Gastrocnemius medialis (tissue), 4 donors: ENCODE measurements at regions not wholly inside any gene's neighbourhood (a gene's known extent, or its start where the extent isn't known, plus 50 kb on each side); places are given as distances from the start of the nearest gene placed in this dataset.

ENCODE experiments used
- ATAC-seq, 2 donors: fragments of 150-250 bp; one replicate each; pipeline ENCODE4 v1.9.1; 2016
- DNase-seq, 2 donors: peaks; one replicate each; pipeline ENCODE4 v3.0.0-alpha.2; 2019
- H3K27ac ChIP-seq, 4 donors: fragments of 200-600 bp; sonication (generic); 1 replicate in 1 of 4; 2 replicates in 3 of 4; pipeline ENCODE4 v1.5.1; 2016 to 2018; ENCODE audit warnings: mild to moderate bottlenecking in 2 of 4, moderate library complexity in 1 of 4
- H3K27me3 ChIP-seq, 3 donors: fragments of 200-600 bp; sonication (generic) in 2 of 3; 1 replicate in 1 of 3; 2 replicates in 2 of 3; pipeline versions ENCODE4 v1.5.1 to v1.6.0; 2016 to 2019; ENCODE audit warnings: mild to moderate bottlenecking in 1 of 3, moderate library complexity in 1 of 3
- H3K36me3 ChIP-seq, 2 donors: fragments of 200-600 bp; sonication (generic) in 1 of 2; one replicate each; pipeline ENCODE4 v1.5.1; 2017 to 2018
- H3K4me1 ChIP-seq, 2 donors: fragments of 200-600 bp; sonication (generic) in 1 of 2; one replicate each; pipeline ENCODE4 v1.5.1; 2016 to 2017; ENCODE audit warnings: mild to moderate bottlenecking in 2 of 2
- H3K4me3 ChIP-seq, 4 donors: fragments of 200-600 bp; sonication (generic) in 3 of 4; 1 replicate in 1 of 4; 2 replicates in 3 of 4; pipeline ENCODE4 v1.5.1; 2016 to 2019; ENCODE audit warnings: mild to moderate bottlenecking in 2 of 4
- H3K9me3 ChIP-seq, 3 donors: fragments of 200-600 bp; sonication (generic) in 2 of 3; 1 replicate in 1 of 3; 2 replicates in 2 of 3; pipeline ENCODE4 v1.5.1; 2016 to 2019
- POLR2A ChIP-seq, 2 donors: fragments of 450-650 bp; IDR thresholded peaks; one replicate each; pipeline ENCODE4 v1.6.1; 2017; ENCODE audit warnings: antibody characterized with exemption in 2 of 2, mild to moderate bottlenecking in 2 of 2, moderate library complexity in 2 of 2
- in situ Hi-C, 4 donors: fragments of 200-750 bp; cut with MboI; loops; one replicate each; pipeline versions ENCODE4 v1.15.0 to v1.8.0; 2017; ENCODE audit warnings: low sequenced_read_pairs in 4 of 4
- intact Hi-C: fragments of 100-400 bp; cut with DNase I; formaldehyde crosslinking; loops from one replicate; pipeline ENCODE4 v1.15.1; 2023; ENCODE audit warnings: low total_unique reads
- TF ChIP-seq, protein P1 (sequence below), 5 experiments: fragments of 450-650 bp in 3 of 5; fragments of 200-600 bp in 2 of 5; sonication (generic) in 2 of 5; IDR thresholded peaks in 4 of 5; conservative IDR thresholded peaks in 1 of 5; 1 replicate in 4 of 5; 2 replicates in 1 of 5; pipeline ENCODE4 v1.5.1; 2016 to 2019; ENCODE audit warnings: antibody characterized with exemption in 5 of 5, mild to moderate bottlenecking in 3 of 5, moderate library complexity in 3 of 5

DNA sequence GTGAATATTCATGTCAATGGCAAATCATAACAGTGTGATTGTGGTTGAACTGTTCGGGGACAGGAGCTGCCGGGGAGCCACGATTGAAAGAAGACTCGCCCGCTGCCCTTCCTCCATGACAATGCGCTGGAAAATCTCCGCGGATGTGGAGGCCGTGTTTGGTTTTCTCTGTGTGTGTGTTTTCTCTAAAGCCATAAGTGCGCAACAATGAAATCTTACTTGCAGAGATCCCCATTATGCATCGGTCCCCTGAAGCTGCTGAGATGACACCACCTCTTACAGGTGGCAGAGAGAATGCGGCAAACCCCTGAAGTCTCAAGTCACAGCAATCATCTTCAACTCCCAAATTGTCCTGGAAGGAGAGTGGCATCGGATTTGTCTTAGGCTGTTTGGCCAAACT lies 442.3 kb upstream of the MKI67 start:
- ATAC-seq: no peak
- in situ Hi-C loops: no loop called here
- no peaks in the 10 kb centered on the region for H3K9me3 ChIP-seq
- H3K4me1 ChIP-seq: no peaks in the 10 kb centered on the region
- H3K27me3 ChIP-seq: peaks cover 0 to 8% (median 0%) of the 10 kb centered on the region in 3 donors
- H3K27ac ChIP-seq: no peak overlapping the region
- H3K36me3 ChIP-seq: no peaks in the 10 kb centered on the region
- TF ChIP-seq POLR2A (IDR thresholded peaks at IDR 0.05): no peak
- TF ChIP-seq, protein P1, sequence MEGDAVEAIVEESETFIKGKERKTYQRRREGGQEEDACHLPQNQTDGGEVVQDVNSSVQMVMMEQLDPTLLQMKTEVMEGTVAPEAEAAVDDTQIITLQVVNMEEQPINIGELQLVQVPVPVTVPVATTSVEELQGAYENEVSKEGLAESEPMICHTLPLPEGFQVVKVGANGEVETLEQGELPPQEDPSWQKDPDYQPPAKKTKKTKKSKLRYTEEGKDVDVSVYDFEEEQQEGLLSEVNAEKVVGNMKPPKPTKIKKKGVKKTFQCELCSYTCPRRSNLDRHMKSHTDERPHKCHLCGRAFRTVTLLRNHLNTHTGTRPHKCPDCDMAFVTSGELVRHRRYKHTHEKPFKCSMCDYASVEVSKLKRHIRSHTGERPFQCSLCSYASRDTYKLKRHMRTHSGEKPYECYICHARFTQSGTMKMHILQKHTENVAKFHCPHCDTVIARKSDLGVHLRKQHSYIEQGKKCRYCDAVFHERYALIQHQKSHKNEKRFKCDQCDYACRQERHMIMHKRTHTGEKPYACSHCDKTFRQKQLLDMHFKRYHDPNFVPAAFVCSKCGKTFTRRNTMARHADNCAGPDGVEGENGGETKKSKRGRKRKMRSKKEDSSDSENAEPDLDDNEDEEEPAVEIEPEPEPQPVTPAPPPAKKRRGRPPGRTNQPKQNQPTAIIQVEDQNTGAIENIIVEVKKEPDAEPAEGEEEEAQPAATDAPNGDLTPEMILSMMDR (IDR thresholded peaks at IDR 0.05 in 4 of 5, conservative IDR thresholded peaks at IDR 0.05 in 1 of 5): no peak
- H3K4me3 ChIP-seq: peak overlapping the region in 2 of 4 donors; percentile 32 to 38
- intact Hi-C loops: no loop called here
- DNase-seq: no peak

DNA sequence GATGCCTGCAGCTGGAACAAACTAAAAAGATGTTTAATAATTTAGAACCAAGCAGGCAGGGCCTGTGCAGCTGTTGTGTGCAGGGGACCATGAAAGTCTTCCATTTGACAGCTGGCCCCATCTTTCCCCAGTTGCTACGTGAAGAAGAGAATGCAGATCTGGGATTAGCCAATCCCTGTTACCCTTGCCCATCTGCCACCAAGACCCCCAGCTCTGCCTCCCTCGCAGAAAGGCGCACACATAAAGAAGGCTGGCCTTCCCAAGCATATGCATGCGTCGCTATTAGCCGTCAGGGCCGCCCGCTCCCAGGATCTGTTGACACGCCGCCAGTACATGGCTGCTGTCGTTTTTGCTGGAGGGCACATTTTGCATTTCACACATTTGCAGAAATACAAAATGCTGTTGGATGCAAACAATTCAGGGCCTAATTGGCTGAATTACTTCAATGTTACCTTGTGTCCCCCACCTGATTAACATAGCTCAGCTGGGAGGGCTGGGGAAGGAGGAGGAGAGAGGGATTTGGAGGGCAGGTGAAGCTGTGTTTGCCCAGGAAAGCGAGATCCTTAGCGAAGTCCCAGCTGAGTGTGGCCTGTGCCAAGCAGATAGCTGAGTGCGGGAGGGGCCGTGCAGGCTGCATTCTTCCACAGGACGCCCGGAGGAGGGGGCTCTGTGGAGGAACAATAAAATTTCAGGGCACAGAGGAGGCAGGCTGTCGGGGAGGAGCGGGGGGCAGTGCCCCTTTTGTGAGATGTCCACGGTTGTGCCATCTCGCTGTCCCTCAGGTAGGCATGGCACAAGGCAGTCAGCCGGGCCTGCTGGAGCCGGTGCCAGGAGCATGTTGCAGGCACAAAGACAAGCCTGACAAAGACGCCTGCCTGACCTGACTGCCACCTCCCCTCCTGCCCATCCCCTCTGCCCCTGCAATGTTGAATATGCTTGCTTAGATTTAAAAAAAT lies 443.0 kb upstream of the MKI67 start:
- intact Hi-C loops (no loop called here), in situ Hi-C loops (no loop called here)
- no peak overlapping the region for H3K27ac ChIP-seq
- H3K4me1 ChIP-seq: no peaks in the 10 kb centered on the region
- TF ChIP-seq POLR2A (IDR thresholded peaks at IDR 0.05): no peak
- TF ChIP-seq, protein P1 (IDR thresholded peaks at IDR 0.05 in 4 of 5, conservative IDR thresholded peaks at IDR 0.05 in 1 of 5): no peak
- H3K9me3 ChIP-seq: no peaks in the 10 kb centered on the region
- H3K36me3 ChIP-seq: no peaks in the 10 kb centered on the region
- H3K27me3 ChIP-seq: peaks cover 0 to 10% (median 0%) of the 10 kb centered on the region in 3 donors
- no peak overlapping the region for H3K4me3 ChIP-seq
- DNase-seq (no peak), ATAC-seq (no peak)

DNA sequence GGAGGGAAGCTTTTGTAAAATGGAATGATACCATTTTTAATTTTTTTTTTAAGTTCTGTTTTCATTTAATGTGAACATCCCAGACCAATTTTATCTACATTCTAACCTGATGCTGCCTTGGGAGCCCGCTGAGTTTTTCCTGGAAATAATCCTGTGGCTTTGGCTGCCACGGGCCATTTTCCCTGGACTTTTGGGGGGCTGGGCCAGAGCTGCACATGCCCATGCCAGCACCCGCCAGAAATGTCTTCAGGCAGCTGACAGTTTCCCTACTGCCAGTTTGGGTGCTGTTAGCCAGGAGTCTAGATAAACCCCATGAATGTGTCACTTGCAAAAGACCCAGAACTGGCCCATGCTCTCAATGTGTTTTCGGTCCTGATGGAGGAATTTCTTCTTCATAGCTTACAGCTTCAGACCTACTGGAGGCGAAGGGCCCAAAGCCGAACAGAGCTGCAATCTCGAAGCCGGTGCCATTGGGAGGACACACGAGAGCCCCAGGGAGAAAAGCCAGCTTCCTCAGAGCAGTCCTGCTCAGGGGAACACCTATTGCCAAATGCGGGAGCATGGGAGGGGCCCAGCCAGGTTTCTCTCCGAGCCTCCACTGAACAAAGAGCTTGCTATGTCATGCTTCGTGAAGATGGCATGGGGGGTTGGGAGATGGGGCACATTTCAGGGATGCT lies 444.2 kb upstream of the MKI67 start:
- DNase-seq: no peak
- no peaks in the 10 kb centered on the region for H3K9me3 ChIP-seq
- ATAC-seq: no peak
- no peak overlapping the region for H3K27ac ChIP-seq
- H3K4me1 ChIP-seq: no peaks in the 10 kb centered on the region
- H3K36me3 ChIP-seq: no peaks in the 10 kb centered on the region
- in situ Hi-C loops (no loop called here), intact Hi-C loops (no loop called here)
- H3K4me3 ChIP-seq: no peak overlapping the region
- peaks cover 0 to 11% (median 0%) of the 10 kb centered on the region in 3 donors for H3K27me3 ChIP-seq
- TF ChIP-seq, protein P1 (IDR thresholded peaks at IDR 0.05 in 4 of 5, conservative IDR thresholded peaks at IDR 0.05 in 1 of 5): no peak
- no peak for TF ChIP-seq POLR2A (IDR thresholded peaks at IDR 0.05)

DNA sequence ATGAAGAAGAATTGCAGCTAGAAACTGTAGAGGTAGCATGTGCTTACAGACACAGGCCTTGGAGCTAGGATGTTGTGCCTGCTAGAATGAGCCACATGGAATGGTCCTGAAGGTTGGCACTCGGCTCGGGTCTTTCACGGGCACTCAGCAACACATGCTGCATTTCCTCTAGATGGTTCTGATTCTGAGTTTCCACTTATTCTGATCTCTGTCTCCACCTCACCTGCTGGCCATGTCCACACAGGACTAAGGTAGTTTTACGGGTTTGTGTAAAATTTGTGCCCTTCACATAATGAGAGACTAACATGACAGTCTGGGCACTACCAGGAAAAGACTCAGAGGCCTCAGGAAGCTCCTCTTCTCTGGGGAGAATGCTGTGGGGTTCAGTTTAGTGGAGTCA lies 444.8 kb upstream of the MKI67 start:
- in situ Hi-C loops (no loop called here), intact Hi-C loops (no loop called here)
- Histone ChIP-seq H3K36me3 (no peaks in the 10 kb centered on the region), H3K27ac (no peak overlapping the region), H3K27me3 (peaks cover 0 to 11% (median 0%) of the 10 kb centered on the region in 3 donors), H3K9me3 (no peaks in the 10 kb centered on the region), H3K4me3 (no peak overlapping the region), H3K4me1 (no peaks in the 10 kb centered on the region)
- TF ChIP-seq, protein P1 (IDR thresholded peaks at IDR 0.05 in 4 of 5, conservative IDR thresholded peaks at IDR 0.05 in 1 of 5): no peak
- TF ChIP-seq POLR2A (IDR thresholded peaks at IDR 0.05): no peak
- DNase-seq: no peak
- ATAC-seq: no peak
